ENCODE measurements at regions not wholly inside any gene's neighbourhood (a gene's known extent, or its start where the extent isn't known, plus 50 kb on each side); places are given as distances from the start of the nearest gene placed in this dataset.

DNA sequence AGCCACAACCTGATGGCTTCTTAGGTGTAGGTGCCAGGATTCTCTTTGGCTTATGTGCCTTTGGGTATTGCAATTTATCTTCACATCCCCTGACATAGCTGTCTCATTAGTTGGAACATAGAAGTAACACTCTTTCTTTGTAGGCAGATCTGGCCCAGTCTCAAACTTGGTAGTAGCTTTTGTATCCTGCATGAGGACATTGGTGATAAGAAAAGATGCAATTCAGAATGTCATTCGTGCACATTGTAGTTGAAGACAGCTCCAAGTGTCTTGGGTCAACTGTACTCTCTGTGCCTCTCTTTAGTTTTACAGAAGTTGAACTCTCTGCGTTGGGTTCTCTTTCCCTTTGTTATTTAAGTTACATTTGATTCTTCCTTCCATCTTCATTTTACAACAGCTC, 69.6 kb upstream of the BCL11A start:
- TF ChIP-seq RFX5 (IDR thresholded peaks at IDR 0.05; ENCODE audit: low read depth, low read length) (no peak), CREB1 (IDR thresholded peaks at IDR 0.05; ENCODE audit: low read depth) (no peak), POU2F2 (IDR thresholded peaks at IDR 0.05; ENCODE audit: borderline replicate concordance, low read depth, low read length) (no peak), POLR2AphosphoS5 (IDR thresholded peaks at IDR 0.05; ENCODE audit: low read length) (no peak), SRF (IDR thresholded peaks at IDR 0.05; ENCODE audit: low read depth in 2 of 2, low read length in 2 of 2) (no peak), CBX5 (IDR thresholded peaks at IDR 0.05; ENCODE audit: low read depth) (no peak)
- TF ChIP-seq, protein P1, sequence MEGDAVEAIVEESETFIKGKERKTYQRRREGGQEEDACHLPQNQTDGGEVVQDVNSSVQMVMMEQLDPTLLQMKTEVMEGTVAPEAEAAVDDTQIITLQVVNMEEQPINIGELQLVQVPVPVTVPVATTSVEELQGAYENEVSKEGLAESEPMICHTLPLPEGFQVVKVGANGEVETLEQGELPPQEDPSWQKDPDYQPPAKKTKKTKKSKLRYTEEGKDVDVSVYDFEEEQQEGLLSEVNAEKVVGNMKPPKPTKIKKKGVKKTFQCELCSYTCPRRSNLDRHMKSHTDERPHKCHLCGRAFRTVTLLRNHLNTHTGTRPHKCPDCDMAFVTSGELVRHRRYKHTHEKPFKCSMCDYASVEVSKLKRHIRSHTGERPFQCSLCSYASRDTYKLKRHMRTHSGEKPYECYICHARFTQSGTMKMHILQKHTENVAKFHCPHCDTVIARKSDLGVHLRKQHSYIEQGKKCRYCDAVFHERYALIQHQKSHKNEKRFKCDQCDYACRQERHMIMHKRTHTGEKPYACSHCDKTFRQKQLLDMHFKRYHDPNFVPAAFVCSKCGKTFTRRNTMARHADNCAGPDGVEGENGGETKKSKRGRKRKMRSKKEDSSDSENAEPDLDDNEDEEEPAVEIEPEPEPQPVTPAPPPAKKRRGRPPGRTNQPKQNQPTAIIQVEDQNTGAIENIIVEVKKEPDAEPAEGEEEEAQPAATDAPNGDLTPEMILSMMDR (IDR thresholded peaks at IDR 0.05 in 2 of 3, conservative IDR thresholded peaks at IDR 0.05 in 1 of 3; ENCODE audit: control insufficient read depth in 2 of 3, extremely low read depth in 1 of 3, insufficient read depth in 1 of 3, low read depth in 3 of 3, low read length in 3 of 3), result no peak
- TF ChIP-seq, protein P2, sequence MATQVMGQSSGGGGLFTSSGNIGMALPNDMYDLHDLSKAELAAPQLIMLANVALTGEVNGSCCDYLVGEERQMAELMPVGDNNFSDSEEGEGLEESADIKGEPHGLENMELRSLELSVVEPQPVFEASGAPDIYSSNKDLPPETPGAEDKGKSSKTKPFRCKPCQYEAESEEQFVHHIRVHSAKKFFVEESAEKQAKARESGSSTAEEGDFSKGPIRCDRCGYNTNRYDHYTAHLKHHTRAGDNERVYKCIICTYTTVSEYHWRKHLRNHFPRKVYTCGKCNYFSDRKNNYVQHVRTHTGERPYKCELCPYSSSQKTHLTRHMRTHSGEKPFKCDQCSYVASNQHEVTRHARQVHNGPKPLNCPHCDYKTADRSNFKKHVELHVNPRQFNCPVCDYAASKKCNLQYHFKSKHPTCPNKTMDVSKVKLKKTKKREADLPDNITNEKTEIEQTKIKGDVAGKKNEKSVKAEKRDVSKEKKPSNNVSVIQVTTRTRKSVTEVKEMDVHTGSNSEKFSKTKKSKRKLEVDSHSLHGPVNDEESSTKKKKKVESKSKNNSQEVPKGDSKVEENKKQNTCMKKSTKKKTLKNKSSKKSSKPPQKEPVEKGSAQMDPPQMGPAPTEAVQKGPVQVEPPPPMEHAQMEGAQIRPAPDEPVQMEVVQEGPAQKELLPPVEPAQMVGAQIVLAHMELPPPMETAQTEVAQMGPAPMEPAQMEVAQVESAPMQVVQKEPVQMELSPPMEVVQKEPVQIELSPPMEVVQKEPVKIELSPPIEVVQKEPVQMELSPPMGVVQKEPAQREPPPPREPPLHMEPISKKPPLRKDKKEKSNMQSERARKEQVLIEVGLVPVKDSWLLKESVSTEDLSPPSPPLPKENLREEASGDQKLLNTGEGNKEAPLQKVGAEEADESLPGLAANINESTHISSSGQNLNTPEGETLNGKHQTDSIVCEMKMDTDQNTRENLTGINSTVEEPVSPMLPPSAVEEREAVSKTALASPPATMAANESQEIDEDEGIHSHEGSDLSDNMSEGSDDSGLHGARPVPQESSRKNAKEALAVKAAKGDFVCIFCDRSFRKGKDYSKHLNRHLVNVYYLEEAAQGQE (IDR thresholded peaks at IDR 0.05; ENCODE audit: low read depth, low read length), result no peak
- TF ChIP-seq, protein P3, sequence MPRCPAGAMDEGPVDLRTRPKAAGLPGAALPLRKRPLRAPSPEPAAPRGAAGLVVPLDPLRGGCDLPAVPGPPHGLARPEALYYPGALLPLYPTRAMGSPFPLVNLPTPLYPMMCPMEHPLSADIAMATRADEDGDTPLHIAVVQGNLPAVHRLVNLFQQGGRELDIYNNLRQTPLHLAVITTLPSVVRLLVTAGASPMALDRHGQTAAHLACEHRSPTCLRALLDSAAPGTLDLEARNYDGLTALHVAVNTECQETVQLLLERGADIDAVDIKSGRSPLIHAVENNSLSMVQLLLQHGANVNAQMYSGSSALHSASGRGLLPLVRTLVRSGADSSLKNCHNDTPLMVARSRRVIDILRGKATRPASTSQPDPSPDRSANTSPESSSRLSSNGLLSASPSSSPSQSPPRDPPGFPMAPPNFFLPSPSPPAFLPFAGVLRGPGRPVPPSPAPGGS (IDR thresholded peaks at IDR 0.05; ENCODE audit: borderline replicate concordance, insufficient read depth, low read depth, low read length, poor library complexity, severe bottlenecking), result no peak

Measured in GM12878 (cell line).